H1 (cell line): ENCODE measurements at regions not wholly inside any gene's neighbourhood (a gene's known extent, or its start where the extent isn't known, plus 50 kb on each side); places are given as distances from the start of the nearest gene placed in this dataset.

ENCODE experiments used
- CTCF ChIA-PET: fragments of 300-600 bp; sonication (Branson Sonifier 250); formaldehyde crosslinking; loops from one replicate; lab custom pipeline; 2021; ENCODE audit not compliant: partially characterized antibody; lab: Charles Lee
- POLR2A ChIA-PET: fragments of 300-600 bp; sonication (Branson Sonifier 250); formaldehyde crosslinking; loops from one replicate; lab custom pipeline; 2021; ENCODE audit warnings: inconsistent platforms; ENCODE audit not compliant: partially characterized antibody; lab: Charles Lee
- DNase-seq, 2 experiments: peaks; one replicate each; pipeline versions ENCODE4 v3.0.0 to v3.0.0-alpha.2; 2010 to 2022; ENCODE audit warnings: low spot score in 2 of 2, low read depth in 1 of 2, mixed read lengths in 1 of 2
- FAIRE-seq: peaks from 2 replicates; lab custom pipeline; 2011; peaks lifted over from hg19 to GRCh38; lab: Jason Lieb, UNC
- H2AFZ ChIP-seq: 2 replicates; pipeline ENCODE4 v1.8.1; 2012; ENCODE audit warnings: low read length, inconsistent platforms
- H2AK5ac ChIP-seq: 2 replicates; pipeline ENCODE4 v1.6.1; 2013; ENCODE audit warnings: low read depth, low read length
- H2BK120ac ChIP-seq: replicated peaks from 2 replicates; pipeline ENCODE3; 2013; ENCODE audit warnings: low read depth, low read length, inconsistent platforms
- H2BK12ac ChIP-seq: 2 replicates; pipeline ENCODE4 v1.6.1; 2013; ENCODE audit warnings: low read depth, low read length
- H2BK15ac ChIP-seq: 2 replicates; pipeline ENCODE4 v1.6.1; 2013; ENCODE audit warnings: low read length
- H2BK20ac ChIP-seq: 2 replicates; pipeline ENCODE4 v1.6.1; 2013; ENCODE audit warnings: low read length
- H2BK5ac ChIP-seq: 2 replicates; pipeline ENCODE4 v1.6.1; 2013; ENCODE audit warnings: low read depth, low read length
- H3K14ac ChIP-seq: 2 replicates; pipeline ENCODE4 v1.6.1; 2013; ENCODE audit warnings: inconsistent platforms; ENCODE audit not compliant: insufficient read length
- H3K18ac ChIP-seq: 2 replicates; pipeline ENCODE4 v1.6.1; 2013; ENCODE audit warnings: low read length; ENCODE audit errors: extremely low read depth
- H3K23ac ChIP-seq: 2 replicates; pipeline ENCODE4 v1.6.1; 2013; ENCODE audit warnings: inconsistent platforms; ENCODE audit not compliant: insufficient read length
- H3K23me2 ChIP-seq: 2 replicates; pipeline ENCODE4 v1.6.1; 2013; ENCODE audit warnings: low read depth, low read length
- H3K27ac ChIP-seq: 2 replicates; pipeline ENCODE4 v1.6.1; 2011; ENCODE audit warnings: low read depth, low read length, inconsistent platforms
- H3K27me3 ChIP-seq, 4 experiments: replicated peaks in 1 of 4; 1 replicate in 1 of 4; 2 replicates in 3 of 4; pipeline versions ENCODE4 v1.6.1 to v1.8.1; 2011 to 2013; ENCODE audit warnings: low read length in 3 of 4, mild to moderate bottlenecking in 3 of 4, inconsistent platforms in 2 of 4, mixed read lengths in 2 of 4, moderate library complexity in 1 of 4; ENCODE audit not compliant: control insufficient read depth in 3 of 4, insufficient read depth in 3 of 4; ENCODE audit errors: extremely low read depth in 1 of 4
- H3K36me3 ChIP-seq, 4 experiments: 2 replicates each; pipeline versions ENCODE4 v1.6.1 to v1.8.1; 2011 to 2013; ENCODE audit warnings: mild to moderate bottlenecking in 4 of 4, low read length in 3 of 4, moderate library complexity in 2 of 4, control low read depth in 1 of 4, inconsistent platforms in 1 of 4; ENCODE audit not compliant: insufficient read depth in 4 of 4, control insufficient read depth in 2 of 4
- H3K4ac ChIP-seq: replicated peaks from 2 replicates; pipeline ENCODE3; 2013; ENCODE audit warnings: low read length, low read depth, mixed read lengths, inconsistent platforms; ENCODE audit not compliant: insufficient read length
- H3K4me1 ChIP-seq, 4 experiments: replicated peaks in 1 of 4; 1 replicate in 1 of 4; 2 replicates in 3 of 4; pipeline versions ENCODE4 v1.6.1 to v1.8.1; 2011 to 2013; ENCODE audit warnings: low read length in 3 of 4, inconsistent platforms in 2 of 4, mixed read lengths in 1 of 4; ENCODE audit not compliant: insufficient read depth in 4 of 4, control insufficient read depth in 3 of 4
- H3K4me2 ChIP-seq, 2 experiments: 2 replicates each; pipeline versions ENCODE4 v1.6.1 to v1.8.1; 2011 to 2013; ENCODE audit warnings: low read depth in 2 of 2, low read length in 2 of 2, control low read depth in 1 of 2, inconsistent platforms in 1 of 2, mild to moderate bottlenecking in 1 of 2; ENCODE audit not compliant: insufficient read depth in 1 of 2
- H3K4me3 ChIP-seq, 4 experiments: fragments of 200-600, 300-600 bp in 1 of 4; sonication (generic), shearing (Covaris generic), sonication (Bioruptor Twin) in 1 of 4; 2 replicates each; pipeline versions ENCODE4 v1.5.1 to v1.8.1; 2011 to 2016; ENCODE audit warnings: low read length in 4 of 4, low read depth in 3 of 4, control low read depth in 2 of 4, inconsistent platforms in 2 of 4, mild to moderate bottlenecking in 2 of 4, mixed read lengths in 1 of 4, moderate library complexity in 1 of 4; ENCODE audit not compliant: insufficient read depth in 2 of 4; ENCODE audit errors: extremely low read depth in 1 of 4
- H3K56ac ChIP-seq: replicated peaks from 2 replicates; pipeline ENCODE3; 2013; ENCODE audit warnings: low read depth, mild to moderate bottlenecking, mixed read lengths, low read length, inconsistent platforms; ENCODE audit not compliant: insufficient read length
- H3K79me1 ChIP-seq: 2 replicates; pipeline ENCODE4 v1.6.1; 2013; ENCODE audit warnings: low read depth, low read length, control low read depth
- H3K79me2 ChIP-seq, 2 experiments: 2 replicates each; pipeline versions ENCODE4 v1.6.1 to v1.8.1; 2012 to 2013; ENCODE audit warnings: low read length in 2 of 2, mild to moderate bottlenecking in 2 of 2, inconsistent platforms in 1 of 2; ENCODE audit not compliant: insufficient read depth in 2 of 2, control insufficient read depth in 1 of 2
- H3K9ac ChIP-seq, 4 experiments: replicated peaks in 1 of 4; 1 replicate in 1 of 4; 2 replicates in 3 of 4; pipeline versions ENCODE4 v1.6.1 to v1.8.1; 2011 to 2013; ENCODE audit warnings: low read depth in 3 of 4, low read length in 3 of 4, control low read depth in 2 of 4, mild to moderate bottlenecking in 2 of 4, moderate library complexity in 2 of 4, inconsistent platforms in 1 of 4; ENCODE audit errors: extremely low read depth in 1 of 4
- H3K9me3 ChIP-seq, 2 experiments: 2 replicates each; pipeline versions ENCODE4 v1.6.1 to v1.8.1; 2012 to 2013; ENCODE audit warnings: mild to moderate bottlenecking in 2 of 2, moderate library complexity in 2 of 2, control low read depth in 1 of 2, inconsistent platforms in 1 of 2, low read depth in 1 of 2, low read length in 1 of 2, mixed read lengths in 1 of 2; ENCODE audit not compliant: insufficient read depth in 2 of 2
- H4K20me1 ChIP-seq, 2 experiments: replicated peaks in 1 of 2; 2 replicates each; pipeline versions ENCODE3 to v1.8.1; 2011 to 2013; ENCODE audit warnings: inconsistent platforms in 2 of 2, low read length in 2 of 2, mild to moderate bottlenecking in 1 of 2; ENCODE audit not compliant: insufficient read depth in 2 of 2, control insufficient read depth in 1 of 2
- H4K5ac ChIP-seq: 2 replicates; pipeline ENCODE4 v1.6.1; 2013; ENCODE audit warnings: low read length, low read depth, mixed read lengths, inconsistent platforms; ENCODE audit not compliant: insufficient read length
- H4K8ac ChIP-seq: 2 replicates; pipeline ENCODE4 v1.8.0; 2013; ENCODE audit warnings: mild to moderate bottlenecking, moderate library complexity, low read length, inconsistent platforms; ENCODE audit not compliant: insufficient read depth; ENCODE audit errors: extremely low read depth
- H4K91ac ChIP-seq: replicated peaks from 2 replicates; pipeline ENCODE3; 2013; ENCODE audit warnings: low read length, mixed read lengths, inconsistent platforms; ENCODE audit not compliant: insufficient read length
- ASH2L ChIP-seq: fragments of 200-600, 300-600 bp; sonication (generic); IDR thresholded peaks from one replicate; pipeline ENCODE4 v1.7.1; 2017; ENCODE audit warnings: low read length
- FOSL1 ChIP-seq: IDR thresholded peaks from 2 replicates; pipeline ENCODE4 v1.6.1; 2011; ENCODE audit warnings: mild to moderate bottlenecking, low read depth, low read length, moderate library complexity; ENCODE audit not compliant: insufficient read depth
- HDAC2 ChIP-seq, 2 experiments: fragments of 300-600 bp in 1 of 2; sonication (generic) in 1 of 2; IDR thresholded peaks; 2 replicates each; pipeline ENCODE4 v1.6.1; 2011 to 2012; ENCODE audit warnings: low read depth in 2 of 2, low read length in 2 of 2, mild to moderate bottlenecking in 2 of 2, moderate library complexity in 2 of 2, borderline replicate concordance in 1 of 2, inconsistent platforms in 1 of 2
- NANOG ChIP-seq: IDR thresholded peaks from 2 replicates; pipeline ENCODE4 v1.6.1; 2011; ENCODE audit warnings: low read length, low read depth, mild to moderate bottlenecking, inconsistent platforms; ENCODE audit not compliant: insufficient read depth, poor library complexity, severe bottlenecking
- NRF1 ChIP-seq: IDR thresholded peaks from 2 replicates; pipeline ENCODE4 v1.6.1; 2011; ENCODE audit warnings: mild to moderate bottlenecking, low read depth, low read length, improper control_type of control experiment
- RAD21 ChIP-seq, 2 experiments: IDR thresholded peaks in 1 of 2; conservative IDR thresholded peaks in 1 of 2; 2 replicates each; pipeline ENCODE4 v1.6.1; 2011; ENCODE audit warnings: low read depth in 2 of 2, low read length in 2 of 2, improper control_type of control experiment in 1 of 2, inconsistent platforms in 1 of 2, mild to moderate bottlenecking in 1 of 2, moderate library complexity in 1 of 2
- SUZ12 ChIP-seq: fragments of 200-600 bp; sonication (generic); IDR thresholded peaks from 2 replicates; pipeline ENCODE4 v1.6.1; 2012; ENCODE audit warnings: mild to moderate bottlenecking, inconsistent platforms, low read length, moderate library complexity, mixed read lengths
- TAF7 ChIP-seq: optimal IDR thresholded peaks from 2 replicates; pipeline ENCODE3; 2011; ENCODE audit warnings: low read depth, mild to moderate bottlenecking, inconsistent platforms, low read length, moderate library complexity, borderline replicate concordance
- WGBS, 2 experiments: shearing (Covaris generic) in 1 of 2; methylation state at CpG; one replicate each; pipeline versions ENCODE4 v1.1.6 to v1.1.7; 2013 to 2015; ENCODE audit warnings: low lambda C conversion rate in 2 of 2, mixed read lengths in 2 of 2, inconsistent platforms in 1 of 2, low coverage in 1 of 2, missing lambda C conversion rate in 1 of 2; ENCODE audit not compliant: insufficient replicate concordance in 2 of 2, insufficient coverage in 1 of 2, insufficient read length in 1 of 2; ENCODE audit errors: extremely low coverage in 1 of 2, missing lambda C conversion rate in 1 of 2; 5-methylcytosine and 5-hydroxymethylcytosine counted together
- TF ChIP-seq, protein P1 (sequence below): IDR thresholded peaks from 2 replicates; pipeline ENCODE4 v1.6.1; 2012; ENCODE audit warnings: inconsistent platforms
- TF ChIP-seq, protein P2 (sequence below): IDR thresholded peaks from 2 replicates; pipeline ENCODE4 v1.6.1; 2011; ENCODE audit warnings: low read length, improper control_type of control experiment
- TF ChIP-seq, protein P3 (sequence below): IDR thresholded peaks from 2 replicates; pipeline ENCODE4 v1.6.1; 2011; ENCODE audit warnings: low read depth, mild to moderate bottlenecking, low read length; ENCODE audit not compliant: insufficient read depth

DNA sequence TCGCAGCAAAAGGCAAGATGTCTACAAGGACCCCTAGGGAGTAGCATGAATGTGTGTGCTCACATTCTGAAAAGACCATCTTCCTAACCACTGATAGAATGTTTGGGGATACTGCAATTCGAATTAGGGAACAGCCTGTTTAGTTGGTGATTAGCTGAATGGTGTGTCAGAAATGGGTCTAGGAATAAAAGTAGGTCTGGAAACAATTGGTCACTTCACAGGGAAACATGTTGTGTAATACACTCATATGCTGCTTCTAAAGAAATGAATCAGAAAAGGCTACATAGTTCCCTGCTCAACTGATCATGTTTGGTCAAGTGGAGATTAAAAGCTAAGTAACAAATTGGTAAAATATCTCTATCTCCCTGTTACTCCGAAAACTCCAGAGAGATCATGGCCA lies 2362.4 kb upstream of the TENM3 start:
- H3K23ac ChIP-seq: no peak overlapping the region
- no peaks in the 10 kb centered on the region for H3K9me3 ChIP-seq
- no peak overlapping the region for H2AFZ ChIP-seq
- H3K14ac ChIP-seq: no peak overlapping the region
- H2BK15ac ChIP-seq: no peak overlapping the region
- no peak overlapping the region for H3K4me2 ChIP-seq
- H4K91ac ChIP-seq: no peak overlapping the region
- H3K79me2 ChIP-seq: no peaks in the 10 kb centered on the region
- H3K27me3 ChIP-seq: no peaks in the 10 kb centered on the region
- no peak overlapping the region for H2BK5ac ChIP-seq
- no peak overlapping the region for H2BK20ac ChIP-seq
- H3K18ac ChIP-seq: no peak overlapping the region
- H3K4me3 ChIP-seq: no peak overlapping the region
- no peak overlapping the region for H3K27ac ChIP-seq
- no peaks in the 10 kb centered on the region for H3K23me2 ChIP-seq
- CTCF ChIA-PET: no interaction called here
- no peak overlapping the region for H3K4ac ChIP-seq
- H2BK12ac ChIP-seq: no peak overlapping the region
- no peak overlapping the region for H2AK5ac ChIP-seq
- no peak overlapping the region for H4K8ac ChIP-seq
- POLR2A ChIA-PET: no interaction called here
- H3K79me1 ChIP-seq: no peaks in the 10 kb centered on the region
- H3K36me3 ChIP-seq: no peaks in the 10 kb centered on the region
- H3K9ac ChIP-seq: no peak overlapping the region
- DNase-seq (no peak), FAIRE-seq (no peak)
- H3K56ac ChIP-seq: no peak overlapping the region
- no peak overlapping the region for H2BK120ac ChIP-seq
- H4K5ac ChIP-seq: no peak overlapping the region
- WGBS, 2 experiments: 62% methylated on average over 3 of the region's 3 CpGs; no CpG with 5 or more reads in 1 of the 2 experiments
- H3K4me1 ChIP-seq: no peaks in the 10 kb centered on the region
- H4K20me1 ChIP-seq: no peaks in the 10 kb centered on the region
- TF ChIP-seq FOSL1: no peak
- TF ChIP-seq, protein P1, sequence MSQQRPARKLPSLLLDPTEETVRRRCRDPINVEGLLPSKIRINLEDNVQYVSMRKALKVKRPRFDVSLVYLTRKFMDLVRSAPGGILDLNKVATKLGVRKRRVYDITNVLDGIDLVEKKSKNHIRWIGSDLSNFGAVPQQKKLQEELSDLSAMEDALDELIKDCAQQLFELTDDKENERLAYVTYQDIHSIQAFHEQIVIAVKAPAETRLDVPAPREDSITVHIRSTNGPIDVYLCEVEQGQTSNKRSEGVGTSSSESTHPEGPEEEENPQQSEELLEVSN: no peak
- TF ChIP-seq TAF7: no peak
- TF ChIP-seq, protein P2, sequence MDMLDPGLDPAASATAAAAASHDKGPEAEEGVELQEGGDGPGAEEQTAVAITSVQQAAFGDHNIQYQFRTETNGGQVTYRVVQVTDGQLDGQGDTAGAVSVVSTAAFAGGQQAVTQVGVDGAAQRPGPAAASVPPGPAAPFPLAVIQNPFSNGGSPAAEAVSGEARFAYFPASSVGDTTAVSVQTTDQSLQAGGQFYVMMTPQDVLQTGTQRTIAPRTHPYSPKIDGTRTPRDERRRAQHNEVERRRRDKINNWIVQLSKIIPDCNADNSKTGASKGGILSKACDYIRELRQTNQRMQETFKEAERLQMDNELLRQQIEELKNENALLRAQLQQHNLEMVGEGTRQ: no peak
- no peak for TF ChIP-seq NRF1
- TF ChIP-seq, protein P3, sequence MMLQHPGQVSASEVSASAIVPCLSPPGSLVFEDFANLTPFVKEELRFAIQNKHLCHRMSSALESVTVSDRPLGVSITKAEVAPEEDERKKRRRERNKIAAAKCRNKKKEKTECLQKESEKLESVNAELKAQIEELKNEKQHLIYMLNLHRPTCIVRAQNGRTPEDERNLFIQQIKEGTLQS: no peak
- no peak for TF ChIP-seq NANOG
- no peak for TF ChIP-seq SUZ12
- no peak for TF ChIP-seq RAD21 (IDR thresholded peaks at IDR 0.05 in 1 of 2, conservative IDR thresholded peaks at IDR 0.05 in 1 of 2; ENCODE audit: low read depth in 2 of 2, low read length in 2 of 2)
- TF ChIP-seq ASH2L: no peak
- no peak for TF ChIP-seq HDAC2 (IDR thresholded peaks at IDR 0.05; ENCODE audit: borderline replicate concordance in 1 of 2, low read depth in 2 of 2, low read length in 2 of 2)
